ENCODE measurements at regions not wholly inside any gene's neighbourhood (a gene's known extent, or its start where the extent isn't known, plus 50 kb on each side); places are given as distances from the start of the nearest gene placed in this dataset.

GRCh38 chr7:130975731-130976130 lies 241.7 kb upstream of the KLF14 start:
- TF ChIP-seq SPI1 (IDR thresholded peaks at IDR 0.05; ENCODE audit: low read depth, low read length) (no peak), POLR2A (IDR thresholded peaks at IDR 0.05; ENCODE audit: low read depth, low read length) (no peak), POLR2AphosphoS5 (IDR thresholded peaks at IDR 0.05; ENCODE audit: low read depth, low read length) (no peak), PAX5 (IDR thresholded peaks at IDR 0.05; ENCODE audit: insufficient read depth, low read length, severe bottlenecking) (no peak), POU2F2 (IDR thresholded peaks at IDR 0.05; ENCODE audit: low read depth, low read length) (no peak), TAF1 (IDR thresholded peaks at IDR 0.05; ENCODE audit: low read depth, low read length) (no peak)
- no peak for FAIRE-seq

DNA sequence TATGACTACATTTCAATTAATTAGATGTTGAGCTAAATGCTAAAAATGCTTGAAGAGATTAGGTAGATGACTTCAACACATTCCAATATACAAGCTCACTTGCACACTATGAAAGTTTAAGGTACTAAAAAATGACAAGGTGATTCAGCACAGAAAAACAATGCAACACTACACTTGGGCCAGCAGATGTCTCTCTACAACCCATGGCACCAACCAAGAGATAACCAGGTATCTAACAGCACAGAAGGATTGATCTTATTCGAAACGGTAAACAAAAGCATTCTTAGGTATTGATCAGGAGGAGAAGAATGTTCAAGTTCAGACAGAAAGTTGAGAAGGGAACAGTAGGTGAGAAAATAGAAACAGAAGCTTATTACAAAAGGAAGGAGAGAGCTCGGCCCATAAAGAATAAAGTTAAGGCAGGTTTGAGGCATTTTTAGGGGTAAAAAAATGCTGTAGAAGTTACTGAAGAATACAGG lies 248.2 kb upstream of the KLF14 start:
- TF ChIP-seq POLR2A (IDR thresholded peaks at IDR 0.05; ENCODE audit: low read depth, low read length) (no peak), POLR2AphosphoS5 (IDR thresholded peaks at IDR 0.05; ENCODE audit: low read depth, low read length) (no peak), POU2F2 (IDR thresholded peaks at IDR 0.05; ENCODE audit: low read depth, low read length) (no peak), PAX5 (IDR thresholded peaks at IDR 0.05; ENCODE audit: insufficient read depth, low read length, severe bottlenecking) (no peak), TAF1 (IDR thresholded peaks at IDR 0.05; ENCODE audit: low read depth, low read length) (no peak), SPI1 (IDR thresholded peaks at IDR 0.05; ENCODE audit: low read depth, low read length) (no peak)
- FAIRE-seq, result peak; percentile 95
- no peak for DNase-seq (ENCODE audit: insufficient read length, low spot score)

More at GRCh38 chr7:130975731-130976130, 241.7 kb upstream of the KLF14 start:
- DNase-seq (ENCODE audit: insufficient read length, low spot score), result no peak

- no peak for FAIRE-seq
- DNase-seq (ENCODE audit: insufficient read length, low spot score), result no peak
- TF ChIP-seq SPI1 (IDR thresholded peaks at IDR 0.05; ENCODE audit: low read depth, low read length) (no peak), TAF1 (IDR thresholded peaks at IDR 0.05; ENCODE audit: low read depth, low read length) (no peak), POLR2A (IDR thresholded peaks at IDR 0.05; ENCODE audit: low read depth, low read length) (no peak), PAX5 (IDR thresholded peaks at IDR 0.05; ENCODE audit: insufficient read depth, low read length, severe bottlenecking) (no peak), POLR2AphosphoS5 (IDR thresholded peaks at IDR 0.05; ENCODE audit: low read depth, low read length) (no peak), POU2F2 (IDR thresholded peaks at IDR 0.05; ENCODE audit: low read depth, low read length) (no peak)
Observed at GRCh38 chr7:130982651-130983050, 248.6 kb upstream of the KLF14 start.

GRCh38 chr7:130985361-130985760 lies 251.4 kb upstream of the KLF14 start:
- no peak for DNase-seq (ENCODE audit: insufficient read length, low spot score)
- TF ChIP-seq TAF1 (IDR thresholded peaks at IDR 0.05; ENCODE audit: low read depth, low read length) (no peak), SPI1 (IDR thresholded peaks at IDR 0.05; ENCODE audit: low read depth, low read length) (no peak)
- no peak for FAIRE-seq

GRCh38 chr7:130986261-130986690 lies 252.3 kb upstream of the KLF14 start:
- DNase-seq (ENCODE audit: insufficient read length, low spot score) (no peak), FAIRE-seq (no peak)
- TF ChIP-seq PAX5 (IDR thresholded peaks at IDR 0.05; ENCODE audit: insufficient read depth, low read length, severe bottlenecking) (no peak), POLR2A (IDR thresholded peaks at IDR 0.05; ENCODE audit: low read depth, low read length) (no peak), TAF1 (IDR thresholded peaks at IDR 0.05; ENCODE audit: low read depth, low read length) (no peak), SPI1 (IDR thresholded peaks at IDR 0.05; ENCODE audit: low read depth, low read length) (no peak), POLR2AphosphoS5 (IDR thresholded peaks at IDR 0.05; ENCODE audit: low read depth, low read length) (no peak), POU2F2 (IDR thresholded peaks at IDR 0.05; ENCODE audit: low read depth, low read length) (no peak)

- DNase-seq (ENCODE audit: insufficient read length, low spot score) (no peak), FAIRE-seq (no peak)
- TF ChIP-seq POLR2A (IDR thresholded peaks at IDR 0.05; ENCODE audit: low read depth, low read length) (no peak), SPI1 (IDR thresholded peaks at IDR 0.05; ENCODE audit: low read depth, low read length) (no peak), POLR2AphosphoS5 (IDR thresholded peaks at IDR 0.05; ENCODE audit: low read depth, low read length) (no peak), PAX5 (IDR thresholded peaks at IDR 0.05; ENCODE audit: insufficient read depth, low read length, severe bottlenecking) (no peak), TAF1 (IDR thresholded peaks at IDR 0.05; ENCODE audit: low read depth, low read length) (no peak), POU2F2 (IDR thresholded peaks at IDR 0.05; ENCODE audit: low read depth, low read length) (no peak)
Observed at GRCh38 chr7:130987092-130987491, 253.1 kb upstream of the KLF14 start.

DNA sequence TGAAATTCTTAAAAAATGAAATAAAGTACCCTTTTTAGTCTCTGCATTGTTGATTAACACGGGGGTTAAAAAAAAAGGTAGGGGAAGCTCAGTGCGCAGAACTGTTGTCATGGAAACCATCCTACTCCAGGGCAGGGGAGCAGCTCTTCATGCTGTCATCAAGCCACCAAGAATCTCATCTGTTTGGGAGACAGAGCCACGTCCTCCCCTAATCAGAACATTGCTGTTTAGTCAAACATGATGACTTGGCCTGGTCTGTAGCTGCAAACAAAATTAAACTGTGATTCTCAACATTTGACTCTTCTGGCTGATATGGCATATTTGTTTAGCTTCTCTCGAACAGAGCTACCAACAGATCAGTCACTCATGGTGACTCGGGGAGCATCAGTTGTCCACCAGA lies 254.4 kb upstream of the KLF14 start:
- no peak for DNase-seq (ENCODE audit: insufficient read length, low spot score)
- FAIRE-seq, result no peak
- TF ChIP-seq POLR2AphosphoS5 (IDR thresholded peaks at IDR 0.05; ENCODE audit: low read depth, low read length) (no peak), PAX5 (IDR thresholded peaks at IDR 0.05; ENCODE audit: insufficient read depth, low read length, severe bottlenecking) (no peak), POU2F2 (IDR thresholded peaks at IDR 0.05; ENCODE audit: low read depth, low read length) (no peak), SPI1 (IDR thresholded peaks at IDR 0.05; ENCODE audit: low read depth, low read length) (no peak), POLR2A (IDR thresholded peaks at IDR 0.05; ENCODE audit: low read depth, low read length) (no peak), TAF1 (IDR thresholded peaks at IDR 0.05; ENCODE audit: low read depth, low read length) (no peak)

DNA sequence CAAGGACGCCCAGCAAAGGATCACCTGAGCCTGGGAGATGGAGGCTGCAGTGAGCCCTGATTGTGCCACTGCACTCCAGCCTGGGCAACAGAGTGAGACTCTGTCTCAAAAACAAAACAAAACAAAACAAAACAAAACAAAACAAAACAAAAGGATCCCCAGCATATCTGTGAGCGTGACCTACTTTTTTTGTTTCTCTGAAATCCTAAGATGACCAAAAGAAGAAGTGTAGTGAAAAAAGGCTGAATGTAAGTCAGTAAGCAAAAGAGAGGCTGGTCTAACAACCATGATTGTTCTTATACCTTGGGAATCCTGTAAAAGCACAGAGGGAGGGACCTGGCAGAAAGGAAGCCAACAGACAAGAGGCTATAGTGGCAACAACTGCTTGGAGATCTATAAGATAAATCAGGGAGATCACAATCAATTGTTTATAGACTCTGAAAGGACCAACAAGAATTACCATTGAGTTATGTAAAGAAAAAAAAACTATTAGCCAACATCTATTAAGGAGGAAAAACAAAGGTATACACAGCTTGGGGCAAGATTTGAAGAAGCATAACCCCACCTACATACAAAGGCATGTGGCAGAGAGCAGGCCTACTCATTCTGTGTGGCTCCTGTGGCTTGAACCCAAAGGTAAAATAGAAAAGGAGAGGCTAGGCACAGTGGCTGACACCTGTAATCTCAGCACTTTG lies 255.2 kb upstream of the KLF14 start:
- DNase-seq (ENCODE audit: insufficient read length, low spot score) (no peak), FAIRE-seq (no peak)
- TF ChIP-seq TAF1 (IDR thresholded peaks at IDR 0.05; ENCODE audit: low read depth, low read length) (no peak), POU2F2 (IDR thresholded peaks at IDR 0.05; ENCODE audit: low read depth, low read length) (no peak), POLR2A (IDR thresholded peaks at IDR 0.05; ENCODE audit: low read depth, low read length) (no peak), PAX5 (IDR thresholded peaks at IDR 0.05; ENCODE audit: insufficient read depth, low read length, severe bottlenecking) (no peak), SPI1 (IDR thresholded peaks at IDR 0.05; ENCODE audit: low read depth, low read length) (no peak), POLR2AphosphoS5 (IDR thresholded peaks at IDR 0.05; ENCODE audit: low read depth, low read length) (no peak)

DNA sequence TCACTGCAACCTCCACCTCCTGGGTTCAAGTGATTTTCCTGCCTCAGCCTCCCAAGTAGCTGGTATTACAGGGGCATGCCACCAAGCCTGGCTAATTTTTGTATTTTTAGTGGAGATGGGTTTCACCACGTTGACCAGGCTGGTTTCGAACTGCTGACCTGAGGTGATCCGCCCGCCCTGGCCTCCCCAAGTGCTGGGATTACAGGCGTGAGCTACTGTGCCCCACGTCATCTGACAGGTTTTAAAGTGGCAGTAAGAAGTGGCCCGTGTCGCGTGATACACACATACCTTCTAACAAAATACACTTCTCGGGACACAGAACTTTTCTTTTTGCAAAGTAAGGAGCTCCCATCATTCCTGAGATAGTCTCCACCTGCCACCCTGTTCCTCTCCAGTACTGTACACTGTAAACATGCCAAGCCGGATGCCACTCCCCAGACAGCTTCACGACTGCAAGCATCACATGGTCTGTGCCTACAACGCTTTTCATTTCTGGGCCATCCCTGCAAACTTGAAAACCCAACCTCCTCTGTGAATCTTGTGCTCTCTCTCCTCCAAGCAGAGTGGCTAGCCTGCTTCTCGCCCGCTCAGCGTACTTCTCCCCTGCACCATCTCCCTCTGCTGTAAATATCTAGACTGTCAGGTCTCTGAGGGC lies 256.3 kb upstream of the KLF14 start:
- FAIRE-seq (no peak), DNase-seq (ENCODE audit: insufficient read length, low spot score) (no peak)
- TF ChIP-seq POU2F2 (IDR thresholded peaks at IDR 0.05; ENCODE audit: low read depth, low read length) (no peak), PAX5 (IDR thresholded peaks at IDR 0.05; ENCODE audit: insufficient read depth, low read length, severe bottlenecking) (no peak), POLR2A (IDR thresholded peaks at IDR 0.05; ENCODE audit: low read depth, low read length) (no peak), POLR2AphosphoS5 (IDR thresholded peaks at IDR 0.05; ENCODE audit: low read depth, low read length) (no peak)
